ENCODE measurements at regions not wholly inside any gene's neighbourhood (a gene's known extent, or its start where the extent isn't known, plus 50 kb on each side); places are given as distances from the start of the nearest gene placed in this dataset.
"Not testable (repeated sequence)": the region's sequence is repeated elsewhere in the genome, so short reads cannot be mapped to it uniquely, and the experiment has no call there.

- DNase-seq (ENCODE audit: low read depth in 2 of 3, low spot score in 1 of 3), result no peak
Measured at GRCh38 chrX:125654501-125654900, 334.8 kb downstream of the TEX13C start.

- no peak for DNase-seq (ENCODE audit: low read depth in 2 of 3, low spot score in 1 of 3)
Measured at GRCh38 chrX:125673758-125674157, 354.1 kb downstream of the TEX13C start.

- DNase-seq (ENCODE audit: low read depth in 2 of 3, low spot score in 1 of 3), result no peak
Measured at GRCh38 chrX:125678258-125678657, 358.6 kb downstream of the TEX13C start.

DNA sequence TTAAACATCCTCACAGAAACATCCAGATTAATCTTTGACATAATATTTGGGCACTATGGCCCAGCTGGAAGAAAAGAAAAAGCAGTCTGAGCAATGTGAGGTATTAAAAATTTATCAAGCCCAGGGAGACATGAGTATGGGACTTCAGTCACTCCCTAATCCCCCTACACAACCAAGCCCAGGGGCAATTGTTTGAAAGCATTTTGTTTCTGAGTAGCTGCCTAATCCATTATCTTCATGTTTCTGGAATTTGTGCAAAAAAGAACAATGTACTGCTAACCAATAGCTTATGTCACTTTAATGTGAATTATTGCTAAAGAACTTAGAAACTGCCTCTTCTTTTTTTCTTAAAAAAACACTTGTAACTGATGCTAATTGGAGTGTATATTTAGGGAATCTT, 360.7 kb downstream of the TEX13C start:
- no peak for DNase-seq (ENCODE audit: low read depth in 2 of 3, low spot score in 1 of 3)

DNA sequence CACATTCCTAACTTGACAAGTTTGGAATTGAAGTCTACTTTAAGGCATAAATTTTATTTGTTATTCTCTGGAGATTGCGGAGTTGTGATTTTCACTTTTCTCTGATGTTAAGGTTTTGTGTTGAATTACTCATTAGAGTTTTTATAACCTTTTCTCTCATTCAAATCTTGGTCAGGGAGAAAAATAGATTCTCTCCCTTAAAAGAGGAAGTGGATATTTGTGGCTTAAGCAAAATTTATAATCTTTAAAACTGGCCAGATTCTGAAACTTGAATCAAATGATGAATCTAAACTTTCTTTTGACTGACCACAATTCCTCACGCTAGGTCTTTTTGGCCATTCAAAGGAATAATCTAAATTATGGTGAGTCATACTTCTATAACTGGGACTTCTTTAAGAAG, 361.4 kb downstream of the TEX13C start:
- DNase-seq (ENCODE audit: low read depth in 2 of 3, low spot score in 1 of 3), result no peak

DNA sequence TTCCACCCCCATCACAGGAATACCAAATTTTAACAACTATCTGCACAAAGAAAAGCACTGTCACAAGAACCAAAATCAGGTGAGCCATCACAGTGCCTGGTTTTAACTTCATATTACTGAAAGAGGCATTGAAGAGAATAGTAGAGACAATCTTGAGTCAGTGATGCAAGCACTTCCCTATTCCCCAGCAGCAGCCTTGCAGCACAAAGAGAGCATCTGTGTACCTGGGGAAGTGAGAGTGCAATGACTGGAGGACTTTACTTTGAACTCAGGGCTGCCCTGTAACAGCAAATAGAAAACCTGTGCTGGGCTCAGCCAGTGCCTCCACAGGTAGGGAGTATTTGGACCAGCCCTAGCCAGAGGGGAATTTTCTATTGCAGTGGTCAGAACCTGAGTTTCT, 361.8 kb downstream of the TEX13C start:
- no peak for DNase-seq (ENCODE audit: low read depth in 2 of 3, low spot score in 1 of 3)

- DNase-seq (ENCODE audit: low read depth in 2 of 3, low spot score in 1 of 3), result not testable (repeated sequence)
Measured at GRCh38 chrX:125690522-125690921, 370.9 kb downstream of the TEX13C start.

- no peak for DNase-seq (ENCODE audit: low read depth in 2 of 3, low spot score in 1 of 3)
Measured at GRCh38 chrX:125694171-125694570, 374.5 kb downstream of the TEX13C start.

DNA sequence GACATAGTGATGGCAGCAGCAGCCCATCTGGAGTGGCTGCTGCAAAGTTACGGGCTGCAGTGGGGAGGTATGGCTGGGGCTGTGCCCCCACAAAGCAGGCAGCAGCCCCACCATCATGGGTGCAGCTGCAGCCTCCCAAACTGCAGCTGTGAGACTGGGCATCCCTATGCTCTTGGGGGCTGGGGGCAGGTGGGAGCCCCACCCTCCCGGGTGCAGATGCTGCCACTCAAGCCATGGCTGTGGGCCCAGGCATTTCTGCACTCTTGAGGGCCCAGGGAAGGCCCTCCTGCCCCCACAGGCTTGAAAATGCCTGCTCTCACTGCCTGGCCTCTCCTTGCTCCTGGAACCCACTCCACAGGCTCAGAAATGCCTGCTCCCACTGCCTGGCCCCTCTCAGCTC, 389.4 kb downstream of the TEX13C start:
- no peak for DNase-seq (ENCODE audit: low read depth in 2 of 3, low spot score in 1 of 3)

GRCh38 chrX:125709532-125709931, 389.9 kb downstream of the TEX13C start:
- DNase-seq (ENCODE audit: low read depth in 2 of 3, low spot score in 1 of 3), result no peak

DNA sequence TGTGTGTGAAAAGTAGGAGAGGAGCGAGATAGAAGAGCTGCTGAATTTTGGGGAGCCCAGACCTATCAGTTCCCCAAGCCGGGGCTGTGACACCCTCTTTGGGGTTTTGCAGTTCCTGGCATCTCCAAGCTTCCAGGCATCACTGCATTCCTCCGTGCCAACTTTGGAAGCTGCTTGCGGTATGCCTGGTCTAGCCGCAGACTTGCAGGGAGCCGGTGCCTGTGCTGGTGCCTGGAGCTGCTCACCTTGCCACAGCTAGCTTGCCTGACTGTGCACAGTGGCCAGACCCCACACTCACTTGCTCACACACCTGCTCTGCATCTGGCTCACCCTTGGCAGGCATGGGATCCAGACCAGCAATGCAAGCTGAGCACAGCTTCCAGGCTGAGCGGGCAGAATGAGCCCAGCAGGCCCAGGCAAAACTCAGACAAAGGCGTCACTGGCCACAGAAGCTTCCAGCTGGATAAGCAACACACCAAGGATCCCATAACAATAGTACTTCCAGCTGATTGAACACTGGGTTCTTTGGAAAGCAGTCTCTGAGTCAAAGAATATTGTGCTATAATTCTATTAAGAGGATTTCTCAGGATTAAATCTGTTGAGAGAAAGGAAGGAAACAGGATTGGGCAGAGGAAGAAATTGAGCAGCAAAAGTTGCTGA, 390.9 kb downstream of the TEX13C start:
- no peak for DNase-seq (ENCODE audit: low read depth in 2 of 3, low spot score in 1 of 3)

GRCh38 chrX:125711103-125711502, 391.4 kb downstream of the TEX13C start:
- no peak for DNase-seq (ENCODE audit: low read depth in 2 of 3, low spot score in 1 of 3)

DNA sequence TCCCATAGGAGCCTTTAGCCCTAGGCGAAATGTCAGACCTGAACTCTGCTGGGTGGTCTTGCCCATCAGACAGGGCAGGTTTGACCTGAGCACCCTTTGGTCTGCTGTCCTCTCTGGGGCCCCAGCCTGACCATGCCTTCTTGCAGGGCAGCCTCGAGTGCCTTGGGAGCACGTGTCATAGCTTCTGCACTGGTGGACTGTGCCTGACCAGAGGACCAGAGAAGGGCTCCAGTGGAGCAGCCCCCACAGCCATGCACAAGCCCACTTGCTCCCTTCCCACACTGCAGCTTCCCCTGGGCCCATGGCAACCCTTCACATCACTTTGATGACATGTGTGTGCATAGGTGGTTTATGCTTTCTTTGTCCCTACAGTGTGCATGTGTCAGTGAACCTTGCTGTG, 394.0 kb downstream of the TEX13C start:
- no peak for DNase-seq (ENCODE audit: low read depth in 2 of 3, low spot score in 1 of 3)

DNA sequence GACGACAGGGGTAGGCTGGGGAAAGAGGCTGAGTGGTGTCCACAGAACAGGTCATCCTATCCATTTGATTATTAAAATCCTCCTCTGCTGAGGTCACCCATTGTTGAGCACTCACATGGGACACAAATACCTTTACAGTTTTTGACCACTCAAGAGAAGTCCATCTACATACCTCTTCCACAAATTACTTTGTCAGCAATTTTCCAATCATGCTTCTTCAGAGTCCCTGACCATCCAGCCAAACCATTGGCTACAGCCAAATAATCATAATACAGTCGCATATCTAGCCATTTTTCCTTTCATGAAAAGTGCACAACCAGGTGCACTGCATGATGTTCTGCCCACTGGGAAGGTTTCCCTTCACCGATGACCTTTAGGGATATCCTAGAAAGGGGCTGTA, 407.4 kb downstream of the TEX13C start:
- DNase-seq (ENCODE audit: low read depth in 2 of 3, low spot score in 1 of 3), result no peak

- DNase-seq (ENCODE audit: low read depth in 2 of 3, low spot score in 1 of 3), result no peak
Measured at GRCh38 chrX:125736008-125736729, 416.5 kb downstream of the TEX13C start.

DNA sequence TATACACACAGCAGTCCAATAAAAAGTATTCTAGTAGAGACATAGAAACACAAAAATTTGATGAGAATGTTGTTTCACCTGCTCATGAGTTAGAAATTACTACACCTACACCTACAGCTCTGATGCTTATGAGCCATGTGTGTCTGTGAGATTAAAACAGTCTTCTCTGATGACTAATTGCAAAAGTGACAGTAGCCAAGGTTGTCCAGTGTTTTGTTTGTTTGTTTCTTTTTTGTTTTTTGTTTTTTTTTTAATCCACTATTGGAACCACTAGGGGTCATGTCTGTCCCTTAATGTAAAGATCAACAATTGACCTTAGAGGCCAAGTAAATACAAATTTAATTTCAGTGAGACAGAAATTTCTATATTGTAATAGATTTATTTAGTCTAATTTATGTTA, 423.1 kb downstream of the TEX13C start:
- DNase-seq (ENCODE audit: low read depth in 2 of 3, low spot score in 1 of 3), result no peak

GRCh38 chrX:125744914-125745313, 421.2 kb downstream of the DCAF12L2 start:
- no peak for DNase-seq (ENCODE audit: low read depth in 2 of 3, low spot score in 1 of 3)

DNA sequence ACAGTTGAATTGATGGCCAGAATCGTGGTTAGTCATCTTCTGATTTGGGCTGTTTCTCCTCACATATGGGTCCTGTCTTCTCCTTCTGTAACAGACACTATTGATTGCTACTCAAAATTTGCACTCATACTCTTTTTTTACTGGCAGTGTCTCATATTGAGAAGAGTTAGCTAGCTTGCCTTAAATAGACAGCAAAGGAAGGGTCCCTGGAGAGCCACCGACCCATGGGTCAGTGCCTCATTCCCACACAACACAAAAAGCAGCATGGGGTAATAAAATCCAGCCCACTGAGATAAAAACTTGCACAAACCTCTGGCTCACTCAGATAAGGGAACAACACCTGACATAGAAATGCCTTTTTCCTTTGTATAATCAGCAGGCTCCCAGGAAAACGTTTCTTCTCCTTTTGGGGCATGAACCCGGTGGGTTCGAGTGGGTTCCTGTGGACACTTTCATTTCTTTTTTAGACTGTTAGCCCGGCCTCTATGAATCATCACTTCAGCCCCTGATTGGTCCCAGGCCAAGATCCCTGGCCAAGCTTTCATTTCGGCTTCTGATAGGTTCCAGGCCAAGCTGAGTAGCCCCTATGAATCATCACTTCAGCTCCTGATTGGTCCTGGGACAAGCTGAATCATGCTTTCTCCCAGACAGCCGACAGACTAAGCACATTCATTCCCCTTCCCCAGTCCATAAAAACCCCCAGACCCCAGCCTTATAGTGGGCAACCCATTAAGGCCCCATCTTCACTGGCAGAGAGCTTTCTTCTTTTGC, 408.1 kb downstream of the DCAF12L2 start:
- DNase-seq (ENCODE audit: low read depth in 2 of 3, low spot score in 1 of 3), result no peak

- DNase-seq (ENCODE audit: low read depth in 2 of 3, low spot score in 1 of 3), result no peak
Measured at GRCh38 chrX:125758819-125759218, 407.3 kb downstream of the DCAF12L2 start.

DNA sequence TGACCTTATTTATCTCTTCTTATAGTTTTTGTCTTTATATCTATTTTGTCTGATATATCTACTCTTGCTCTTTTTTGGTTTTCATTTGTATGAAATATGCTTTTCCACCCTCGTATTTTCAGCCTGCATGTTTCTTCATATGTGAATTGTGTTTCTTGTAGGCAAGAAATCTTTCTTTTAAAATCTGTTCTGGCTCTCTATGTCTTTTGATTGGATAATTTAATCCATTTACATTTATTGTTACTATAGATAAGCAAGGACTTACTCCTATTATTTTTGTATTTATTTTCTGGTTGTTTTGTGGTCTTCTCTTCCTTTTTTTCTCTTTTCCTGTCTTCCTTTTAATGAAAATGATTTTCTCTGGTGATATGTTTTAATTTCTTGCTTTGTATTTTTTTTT, 403.1 kb downstream of the DCAF12L2 start:
- no peak for DNase-seq (ENCODE audit: low read depth in 2 of 3, low spot score in 1 of 3)

- no peak for DNase-seq (ENCODE audit: low read depth in 2 of 3, low spot score in 1 of 3)
Measured at GRCh38 chrX:125765347-125765746, 400.7 kb downstream of the DCAF12L2 start.

GRCh38 chrX:125769628-125770027, 396.5 kb downstream of the DCAF12L2 start:
- no peak for DNase-seq (ENCODE audit: low read depth in 2 of 3, low spot score in 1 of 3)

Data from stimulated activated CD4-positive, alpha-beta T cell treated with anti-CD3 and anti-CD28 coated beads, Interleukin-12 subunit alpha, Interleukin-12 subunit beta, amount 100 ng/mL, for 48 hours (primary cell).